Keratinocyte (primary cell): ENCODE measurements at regions not wholly inside any gene's neighbourhood (a gene's known extent, or its start where the extent isn't known, plus 50 kb on each side); places are given as distances from the start of the nearest gene placed in this dataset.

Experiments used
- EZH2 ChIP-seq: IDR thresholded peaks from one replicate; pipeline ENCODE4 v1.6.1; 2012; ENCODE audit warnings: inconsistent platforms, mild to moderate bottlenecking, low read length, moderate library complexity
- TF ChIP-seq, protein P1 (sequence below), 3 experiments: IDR thresholded peaks in 1 of 3; conservative IDR thresholded peaks in 1 of 3; optimal IDR thresholded peaks in 1 of 3; 2 replicates in 2 of 3; 3 replicates in 1 of 3; pipeline versions ENCODE3 to v1.5.1; 2011; ENCODE audit warnings: low read length in 3 of 3, mild to moderate bottlenecking in 3 of 3, moderate library complexity in 2 of 3, control low read depth in 1 of 3, inconsistent platforms in 1 of 3; ENCODE audit not compliant: insufficient read depth in 2 of 3; ENCODE audit errors: extremely low read depth in 1 of 3

DNA sequence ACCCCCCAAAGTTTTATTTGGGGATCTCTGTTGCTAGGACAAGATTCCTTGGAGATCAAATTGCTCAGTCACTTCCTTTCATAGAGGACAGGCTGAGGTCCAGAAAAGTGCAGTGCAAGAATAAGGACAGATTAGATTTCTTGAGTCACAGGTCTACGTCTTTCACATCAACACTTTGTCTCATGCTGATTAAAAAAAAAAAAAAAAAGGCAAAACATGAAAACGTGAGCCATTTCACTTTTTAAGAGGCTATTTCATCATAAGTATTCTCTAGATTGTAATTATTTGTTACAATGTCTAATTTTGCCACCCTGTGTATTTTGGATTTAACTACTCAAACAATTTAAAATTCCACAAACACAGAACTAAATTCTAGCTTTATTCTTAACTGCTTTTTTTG is 647.0 kb downstream of the TRAM1L1 start:
- no peak for TF ChIP-seq EZH2
- TF ChIP-seq, protein P1, sequence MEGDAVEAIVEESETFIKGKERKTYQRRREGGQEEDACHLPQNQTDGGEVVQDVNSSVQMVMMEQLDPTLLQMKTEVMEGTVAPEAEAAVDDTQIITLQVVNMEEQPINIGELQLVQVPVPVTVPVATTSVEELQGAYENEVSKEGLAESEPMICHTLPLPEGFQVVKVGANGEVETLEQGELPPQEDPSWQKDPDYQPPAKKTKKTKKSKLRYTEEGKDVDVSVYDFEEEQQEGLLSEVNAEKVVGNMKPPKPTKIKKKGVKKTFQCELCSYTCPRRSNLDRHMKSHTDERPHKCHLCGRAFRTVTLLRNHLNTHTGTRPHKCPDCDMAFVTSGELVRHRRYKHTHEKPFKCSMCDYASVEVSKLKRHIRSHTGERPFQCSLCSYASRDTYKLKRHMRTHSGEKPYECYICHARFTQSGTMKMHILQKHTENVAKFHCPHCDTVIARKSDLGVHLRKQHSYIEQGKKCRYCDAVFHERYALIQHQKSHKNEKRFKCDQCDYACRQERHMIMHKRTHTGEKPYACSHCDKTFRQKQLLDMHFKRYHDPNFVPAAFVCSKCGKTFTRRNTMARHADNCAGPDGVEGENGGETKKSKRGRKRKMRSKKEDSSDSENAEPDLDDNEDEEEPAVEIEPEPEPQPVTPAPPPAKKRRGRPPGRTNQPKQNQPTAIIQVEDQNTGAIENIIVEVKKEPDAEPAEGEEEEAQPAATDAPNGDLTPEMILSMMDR (optimal IDR thresholded peaks at IDR 0.05 in 1 of 3, IDR thresholded peaks at IDR 0.05 in 1 of 3, conservative IDR thresholded peaks at IDR 0.05 in 1 of 3; ENCODE audit: extremely low read depth in 1 of 3, insufficient read depth in 2 of 3, low read length in 3 of 3) = no peak
